Neural cell (in vitro differentiated cells): ENCODE measurements at regions not wholly inside any gene's neighbourhood (a gene's known extent, or its start where the extent isn't known, plus 50 kb on each side); places are given as distances from the start of the nearest gene placed in this dataset.

ENCODE experiments used
- CTCF ChIP-seq: fragments of 450-650 bp; IDR thresholded peaks from 2 replicates; pipeline ENCODE4 v1.5.1; 2014; ENCODE audit warnings: antibody characterized with exemption, mild to moderate bottlenecking, moderate library complexity; ENCODE audit not compliant: poor library complexity, severe bottlenecking
- EP300 ChIP-seq: fragments of 450-650 bp; conservative IDR thresholded peaks from 2 replicates; pipeline ENCODE4 v1.6.1; 2014; ENCODE audit warnings: antibody characterized with exemption, mild to moderate bottlenecking, moderate library complexity; ENCODE audit not compliant: poor library complexity, severe bottlenecking
- EZH2 ChIP-seq: fragments of 200-600, 300-800 bp; shearing (Covaris generic), sonication (generic); IDR thresholded peaks from 2 replicates; pipeline ENCODE4 v1.6.1; 2014; ENCODE audit warnings: antibody characterized with exemption, low read length, borderline replicate concordance, mild to moderate bottlenecking; ENCODE audit not compliant: insufficient read depth, poor library complexity, severe bottlenecking
- MXI1 ChIP-seq: fragments of 450-650 bp; conservative IDR thresholded peaks from 2 replicates; pipeline ENCODE4 v1.6.1; 2014; ENCODE audit warnings: antibody characterized with exemption, mild to moderate bottlenecking; ENCODE audit not compliant: poor library complexity, severe bottlenecking
- POLR2AphosphoS5 ChIP-seq: IDR thresholded peaks from 2 replicates; pipeline ENCODE4 v1.6.1; 2012
- RAD21 ChIP-seq: fragments of 450-650 bp; conservative IDR thresholded peaks from 2 replicates; pipeline ENCODE4 v1.6.1; 2014; ENCODE audit warnings: antibody characterized with exemption, mild to moderate bottlenecking, moderate library complexity
- REST ChIP-seq: IDR thresholded peaks from 2 replicates; pipeline ENCODE4 v1.6.1; 2012; ENCODE audit warnings: borderline replicate concordance
- SMC3 ChIP-seq: fragments of 450-650 bp; conservative IDR thresholded peaks from 2 replicates; pipeline ENCODE4 v1.6.1; 2014; ENCODE audit warnings: antibody characterized with exemption, mild to moderate bottlenecking, moderate library complexity; ENCODE audit not compliant: poor library complexity
- TAF1 ChIP-seq: IDR thresholded peaks from 2 replicates; pipeline ENCODE4 v1.6.1; 2012; ENCODE audit warnings: low read depth

- TF ChIP-seq REST (no peak), POLR2AphosphoS5 (no peak), CTCF (no peak), SMC3 (no peak), EZH2 (no peak), TAF1 (no peak), EP300 (no peak), MXI1 (no peak), RAD21 (no peak)
These were observed 438.7 kb upstream of the FSIP2 start for GRCh38 chr2:185299867-185300266.
